GM23338 (cell line): ENCODE measurements at regions not wholly inside any gene's neighbourhood (a gene's known extent, or its start where the extent isn't known, plus 50 kb on each side); places are given as distances from the start of the nearest gene placed in this dataset.

Experiments
- ATAC-seq: fragments of 200-7000 bp; cut with Tn5 transposase; 3 replicates; pipeline ENCODE4 v1.9.1; 2020
- DNase-seq: peaks from one replicate; pipeline ENCODE4 v3.0.0-alpha.2; 2015; ENCODE audit warnings: low spot score
- H2AFZ ChIP-seq: fragments of 200-600 bp; sonication (generic); 2 replicates; pipeline ENCODE4 v1.8.0; 2016; ENCODE audit warnings: antibody characterized with exemption, mild to moderate bottlenecking, moderate library complexity
- H3F3A ChIP-seq: fragments of 200-600 bp; sonication (generic); replicated peaks from 2 replicates; pipeline ENCODE4 v1.8.0; 2017; ENCODE audit warnings: antibody characterized with exemption, mixed run types, low read depth
- H3K27ac ChIP-seq: fragments of 200-600 bp; sonication (generic); 2 replicates; pipeline ENCODE4 v1.6.1; 2016; ENCODE audit warnings: low read depth
- H3K27me3 ChIP-seq: fragments of 200-600 bp; sonication (generic); 2 replicates; pipeline ENCODE4 v1.8.0; 2016; ENCODE audit warnings: mild to moderate bottlenecking, mixed run types, moderate library complexity; ENCODE audit not compliant: insufficient read depth
- H3K36me3 ChIP-seq: fragments of 200-600 bp; sonication (generic); 2 replicates; pipeline ENCODE4 v1.8.0; 2016; ENCODE audit warnings: mild to moderate bottlenecking; ENCODE audit not compliant: insufficient read depth
- H3K4me1 ChIP-seq: fragments of 200-600 bp; sonication (generic); 2 replicates; pipeline ENCODE4 v1.8.0; 2016; ENCODE audit warnings: mild to moderate bottlenecking, moderate library complexity; ENCODE audit not compliant: insufficient read depth
- H3K4me2 ChIP-seq: fragments of 200-600 bp; sonication (generic); 2 replicates; pipeline ENCODE4 v1.7.1; 2017; ENCODE audit warnings: mixed run types
- H3K4me3 ChIP-seq: fragments of 200-600 bp; sonication (generic); 2 replicates; pipeline ENCODE4 v1.6.1; 2016; ENCODE audit warnings: mixed run types
- H3K79me2 ChIP-seq: fragments of 200-600 bp; sonication (generic); replicated peaks from 2 replicates; pipeline ENCODE4 v1.8.0; 2017; ENCODE audit warnings: mild to moderate bottlenecking; ENCODE audit not compliant: insufficient read depth
- H3K9me2 ChIP-seq: fragments of 200-600 bp; sonication (generic); 2 replicates; pipeline ENCODE4 v1.8.0; 2017; ENCODE audit not compliant: insufficient read depth
- H4K20me1 ChIP-seq: fragments of 200-600 bp; sonication (generic); replicated peaks from 2 replicates; pipeline ENCODE4 v1.8.0; 2017; ENCODE audit warnings: mild to moderate bottlenecking; ENCODE audit not compliant: insufficient read depth
- H3K27ac Mint-ChIP-seq: 2 replicates; pipeline ENCODE4 v1.8.0; 2020; ENCODE audit warnings: inconsistent platforms, mild to moderate bottlenecking, moderate library complexity, mixed read lengths
- H3K27me3 Mint-ChIP-seq: 3 replicates; pipeline ENCODE4 v1.8.0; 2022; ENCODE audit warnings: low read depth, mild to moderate bottlenecking, moderate library complexity, mixed read lengths, inconsistent platforms; ENCODE audit not compliant: insufficient read depth, poor library complexity
- H3K36me3 Mint-ChIP-seq: 3 replicates; pipeline ENCODE4 v1.8.0; 2021; ENCODE audit warnings: low read depth, mild to moderate bottlenecking, inconsistent platforms, moderate library complexity, mixed read lengths
- H3K4me1 Mint-ChIP-seq: 3 replicates; pipeline ENCODE4 v1.8.0; 2020; ENCODE audit warnings: mild to moderate bottlenecking, inconsistent platforms, mixed read lengths
- H3K4me3 Mint-ChIP-seq: 3 replicates; pipeline ENCODE4 v1.8.0; 2021; ENCODE audit warnings: moderate library complexity, mild to moderate bottlenecking, inconsistent platforms, mixed read lengths
- H3K9me3 Mint-ChIP-seq: 3 replicates; pipeline ENCODE4 v1.8.0; 2020; ENCODE audit warnings: moderate library complexity, mild to moderate bottlenecking, inconsistent platforms, mixed read lengths
- CREB1 ChIP-seq: fragments of 250-450 bp; sonication (Bioruptor Pico); IDR thresholded peaks from 2 replicates; pipeline ENCODE4 v1.5.0; 2020; ENCODE audit warnings: low read depth, mild to moderate bottlenecking, moderate library complexity
- EZH2 ChIP-seq: fragments of 200-600 bp; sonication (generic); IDR thresholded peaks from one replicate; pipeline ENCODE4 v1.8.0; 2017; ENCODE audit warnings: antibody characterized with exemption, mild to moderate bottlenecking, low read depth; ENCODE audit not compliant: unreplicated experiment
- EZH2phosphoT487 ChIP-seq: fragments of 200-600 bp; sonication (generic); IDR thresholded peaks from one replicate; pipeline ENCODE4 v1.8.1; 2018; ENCODE audit warnings: antibody characterized with exemption; ENCODE audit not compliant: unreplicated experiment
- JUNB ChIP-seq: IDR thresholded peaks from one replicate; pipeline ENCODE4 v1.6.1; 2016; ENCODE audit warnings: antibody characterized with exemption; ENCODE audit not compliant: unreplicated experiment
- NANOG ChIP-seq: IDR thresholded peaks from 2 replicates; pipeline ENCODE4 v1.6.1; 2016; ENCODE audit warnings: antibody characterized with exemption, borderline replicate concordance
- POLR2AphosphoS5 ChIP-seq: IDR thresholded peaks from 2 replicates; pipeline ENCODE4 v1.6.1; 2016; ENCODE audit warnings: antibody characterized with exemption, low read depth
- REST ChIP-seq: IDR thresholded peaks from one replicate; pipeline ENCODE4 v1.6.1; 2018; ENCODE audit warnings: antibody characterized with exemption; ENCODE audit not compliant: unreplicated experiment
- STAT1 ChIP-seq: IDR thresholded peaks from one replicate; pipeline ENCODE4 v1.6.1; 2016; ENCODE audit warnings: antibody characterized with exemption; ENCODE audit not compliant: unreplicated experiment
- ZNF114 ChIP-seq: fragments of 250-450 bp; sonication (Bioruptor Pico); IDR thresholded peaks from 2 replicates; pipeline ENCODE4 v1.5.0; 2020; ENCODE audit warnings: mild to moderate bottlenecking, moderate library complexity
- ZNF331 ChIP-seq: fragments of 250-450 bp; sonication (Bioruptor Pico); IDR thresholded peaks from 2 replicates; pipeline ENCODE4 v1.5.0; 2020; ENCODE audit warnings: low read depth, mild to moderate bottlenecking, moderate library complexity
- ZNF462 ChIP-seq: fragments of 250-450 bp; sonication (Bioruptor Pico); IDR thresholded peaks from 2 replicates; pipeline ENCODE4 v1.5.0; 2020; ENCODE audit warnings: mild to moderate bottlenecking, moderate library complexity

- Histone ChIP-seq H3K27ac (no peak overlapping the region), H3K27me3 (no peaks in the 10 kb centered on the region), H3K4me1 (no peaks in the 10 kb centered on the region; the same call in 1 of the 2 replicates), H3K4me3 (no peak overlapping the region), H3K9me2 (no peaks in the 10 kb centered on the region), H4K20me1 (no peaks in the 10 kb centered on the region), H3F3A (no peaks in the 10 kb centered on the region), H3K4me2 (no peak overlapping the region), H2AFZ (no peak overlapping the region), H3K79me2 (no peaks in the 10 kb centered on the region), H3K36me3 (no peaks in the 10 kb centered on the region)
- no peak for ATAC-seq
- Mint-ChIP-seq H3K9me3 (no peaks in the 10 kb centered on the region; the same call in 2 of the 3 replicates), H3K27ac (no peak overlapping the region), H3K27me3 (no peaks in the 10 kb centered on the region), H3K36me3 (peaks cover 2% of the 10 kb centered on the region; the same call in 1 of the 3 replicates), H3K4me3 (no peak overlapping the region), H3K4me1 (peaks cover 22% of the 10 kb centered on the region; the same call in 2 of the 3 replicates)
- no peak for DNase-seq
- no peak for TF ChIP-seq NANOG
Observed at GRCh38 chr13:72523593-72523992, 203.8 kb downstream of the MZT1 start.

DNA sequence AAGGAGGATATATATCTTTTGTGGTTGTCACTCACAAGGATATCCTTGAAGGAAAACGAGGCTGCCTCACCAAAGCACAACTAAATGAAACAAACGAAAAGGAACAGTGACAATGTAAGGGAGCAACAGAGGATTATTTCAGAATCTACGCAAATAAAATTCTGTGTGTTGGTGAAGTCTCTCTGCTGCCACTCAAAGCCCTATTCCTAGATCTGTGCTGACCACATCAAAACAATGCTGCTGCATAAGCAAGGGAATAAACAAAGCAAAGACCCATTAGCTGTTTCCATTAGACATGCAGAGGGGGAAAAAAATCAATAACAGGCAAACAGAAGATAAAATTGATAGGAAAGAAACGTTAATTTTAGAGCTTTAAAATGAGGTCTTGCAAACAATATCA is 204.4 kb downstream of the MZT1 start:
- Histone ChIP-seq H3K4me2 (no peak overlapping the region), H3K79me2 (no peaks in the 10 kb centered on the region), H3K9me2 (no peaks in the 10 kb centered on the region), H3K27ac (no peak overlapping the region), H2AFZ (no peak overlapping the region; the same call in 1 of the 2 replicates), H3F3A (no peaks in the 10 kb centered on the region), H4K20me1 (no peaks in the 10 kb centered on the region), H3K27me3 (no peaks in the 10 kb centered on the region), H3K36me3 (no peaks in the 10 kb centered on the region), H3K4me1 (no peaks in the 10 kb centered on the region; the same call in 1 of the 2 replicates), H3K4me3 (no peak overlapping the region)
- ATAC-seq (no peak), DNase-seq (no peak)
- Mint-ChIP-seq H3K4me3 (no peak overlapping the region), H3K9me3 (no peaks in the 10 kb centered on the region; the same call in 2 of the 3 replicates), H3K36me3 (peaks cover 2% of the 10 kb centered on the region; the same call in 1 of the 3 replicates), H3K27ac (no peak overlapping the region), H3K4me1 (peaks cover 22% of the 10 kb centered on the region; the same call in 2 of the 3 replicates), H3K27me3 (no peaks in the 10 kb centered on the region)
- TF ChIP-seq ZNF114 = no peak
- TF ChIP-seq NANOG = no peak
- TF ChIP-seq POLR2AphosphoS5 = no peak
- no peak for TF ChIP-seq ZNF462 (CRISPR knock-in tag)
- no peak for TF ChIP-seq ZNF331 (CRISPR knock-in tag)
- TF ChIP-seq CREB1 (CRISPR knock-in tag) = no peak
- no peak for TF ChIP-seq STAT1
- no peak for TF ChIP-seq EZH2
- TF ChIP-seq REST = no peak
- TF ChIP-seq JUNB = no peak
- TF ChIP-seq EZH2phosphoT487 = no peak
